ENCODE measurements at regions not wholly inside any gene's neighbourhood (a gene's known extent, or its start where the extent isn't known, plus 50 kb on each side); places are given as distances from the start of the nearest gene placed in this dataset.
A peak's percentile ranks its signal among the peaks of the same experiment; 100 is the strongest.

DNA sequence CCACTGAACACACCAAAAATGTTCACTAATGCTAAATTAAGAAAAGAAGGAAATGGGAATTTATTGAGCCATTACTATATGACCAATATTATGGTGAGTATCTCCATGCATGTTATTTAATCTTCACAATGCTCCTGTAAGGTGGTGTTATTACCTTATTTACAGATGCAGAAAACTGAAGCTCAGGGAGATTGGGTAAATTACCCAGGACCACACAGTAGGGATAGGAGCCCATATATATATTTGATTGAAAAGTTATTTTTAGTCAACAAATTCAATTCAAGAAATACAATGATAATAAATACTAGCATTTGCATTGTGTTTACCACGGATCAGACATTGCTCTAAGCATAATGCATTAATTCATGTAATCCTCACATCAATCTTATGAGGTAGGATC, 202.2 kb upstream of the FBXO11 start:
- DNase-seq, result no peak

DNA sequence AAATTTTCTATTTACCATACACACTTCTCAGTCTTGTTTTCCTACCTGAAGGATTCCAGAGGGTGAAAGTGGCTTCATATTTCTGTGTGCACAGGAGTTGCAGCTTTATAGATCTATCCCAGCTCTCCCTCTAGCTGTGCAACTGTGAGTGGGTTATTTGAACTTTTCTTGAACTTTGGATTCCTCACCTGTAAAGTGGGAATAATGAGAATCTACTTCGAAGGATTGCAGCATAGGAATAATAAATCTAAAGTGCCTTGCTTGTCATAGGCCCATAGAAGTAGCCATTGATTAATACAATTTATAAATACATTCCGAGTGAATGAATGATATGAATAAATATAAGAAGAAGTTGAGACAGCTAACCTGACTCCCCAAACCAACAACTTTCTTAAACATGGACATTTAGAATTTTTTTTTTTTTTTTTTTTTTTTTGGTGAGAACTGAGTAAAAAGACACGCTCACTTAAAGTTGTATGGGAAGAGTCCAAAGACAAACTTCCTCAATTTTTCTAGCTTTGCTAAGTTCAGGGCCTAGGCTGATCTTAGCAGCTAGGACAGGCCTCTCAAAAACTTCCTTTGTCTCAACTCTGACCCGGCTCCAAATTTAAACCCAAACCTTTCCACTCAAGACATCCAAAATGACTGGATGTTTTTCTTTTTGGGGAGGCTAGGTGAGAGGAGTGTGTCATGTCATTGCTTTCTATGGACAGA, 203.3 kb upstream of the FBXO11 start:
- DNase-seq, result no peak

DNA sequence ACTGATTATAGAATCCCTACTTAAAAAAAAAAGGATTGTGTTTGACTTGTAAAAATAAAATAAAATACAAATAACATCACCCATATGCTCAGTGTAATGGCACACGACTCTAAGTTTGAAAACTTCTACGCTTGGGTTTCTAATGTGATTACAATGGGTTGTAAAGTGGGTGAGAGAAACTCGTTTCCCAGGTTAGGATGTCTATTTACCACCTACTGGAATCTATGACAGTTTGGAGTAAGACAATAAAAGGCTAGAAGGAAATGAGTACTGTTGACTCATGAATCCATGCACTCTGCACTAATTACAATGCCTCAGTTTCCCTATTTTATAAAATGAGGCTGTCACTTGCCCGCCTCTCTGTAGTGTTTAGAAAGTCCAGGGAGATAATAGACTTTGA, 204.0 kb upstream of the FOXN2 start:
- no peak for DNase-seq

DNA sequence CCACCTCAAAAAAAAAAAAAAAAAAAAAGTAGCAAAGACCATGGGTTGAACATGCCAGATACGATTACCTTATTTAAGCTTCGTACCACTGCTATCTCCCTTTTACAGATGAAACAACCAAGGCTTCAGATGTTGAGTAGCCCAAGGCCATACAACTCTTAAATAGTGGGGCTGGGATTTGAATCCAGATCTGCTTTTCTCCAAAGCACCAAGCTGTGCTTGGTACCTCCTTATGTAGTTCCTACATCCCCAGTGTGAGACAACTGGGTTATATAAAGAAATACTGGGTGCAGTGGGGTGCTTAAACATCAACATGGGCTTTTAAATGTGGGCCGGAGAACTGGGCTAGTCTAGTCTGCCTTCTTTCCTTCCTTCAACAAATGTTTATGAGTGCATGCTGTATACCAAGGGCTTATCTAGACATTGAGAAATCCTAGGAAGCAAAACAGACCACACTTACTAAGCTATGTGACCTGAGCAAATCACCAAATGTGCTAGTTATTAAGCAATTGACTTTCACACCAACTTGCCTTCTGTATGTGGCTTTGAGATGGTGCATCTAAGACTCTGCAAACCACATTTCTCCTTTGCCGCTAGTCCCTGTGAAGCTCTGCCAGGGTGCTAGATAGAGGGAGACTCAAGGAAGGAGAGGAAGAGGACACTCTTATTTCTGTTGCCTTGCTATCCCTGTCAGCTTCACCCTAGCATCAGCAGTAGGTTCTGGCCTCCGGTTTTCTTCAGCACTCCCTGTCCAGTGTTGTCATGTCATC, 201.4 kb upstream of the FOXN2 start:
- no peak for DNase-seq

DNA sequence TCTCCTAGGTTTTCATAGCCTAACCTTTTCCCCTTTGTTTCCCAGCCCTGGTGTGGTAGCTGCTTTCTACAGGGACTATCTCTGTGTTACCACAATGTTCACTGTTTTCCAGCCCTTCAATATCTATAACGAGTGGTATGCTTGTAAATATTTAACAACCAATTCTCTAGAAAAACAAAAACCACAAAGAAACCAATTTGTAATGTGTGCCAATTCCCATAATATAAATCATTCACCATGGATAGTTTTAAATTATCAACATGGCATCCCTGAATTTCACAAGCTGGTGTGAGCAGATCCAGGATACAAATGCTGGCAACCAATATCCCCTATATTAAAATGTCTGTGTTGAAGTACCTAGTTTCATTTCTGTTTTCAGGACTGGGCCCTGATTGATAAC, 200.7 kb upstream of the FOXN2 start:
- DNase-seq, result no peak

DNA sequence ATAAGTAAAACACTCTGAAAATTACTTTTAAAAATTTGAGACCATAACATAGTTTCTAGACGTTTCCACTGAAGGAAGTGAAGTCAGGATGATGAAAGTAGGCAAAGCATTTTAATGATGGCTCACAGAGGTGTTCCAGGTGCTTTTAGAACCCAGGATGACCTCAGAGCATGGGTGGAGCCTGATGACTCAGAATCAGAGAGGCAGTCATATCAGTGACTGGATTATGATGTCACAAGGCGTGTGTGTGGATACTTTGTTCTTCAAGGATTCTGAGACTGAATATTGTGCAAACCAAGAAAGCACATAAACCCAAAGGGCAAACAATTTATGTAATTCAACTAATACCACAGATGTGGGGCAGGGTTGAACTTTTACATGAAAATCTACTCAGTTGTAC, 200.2 kb upstream of the FOXN2 start:
- no peak for DNase-seq

DNA sequence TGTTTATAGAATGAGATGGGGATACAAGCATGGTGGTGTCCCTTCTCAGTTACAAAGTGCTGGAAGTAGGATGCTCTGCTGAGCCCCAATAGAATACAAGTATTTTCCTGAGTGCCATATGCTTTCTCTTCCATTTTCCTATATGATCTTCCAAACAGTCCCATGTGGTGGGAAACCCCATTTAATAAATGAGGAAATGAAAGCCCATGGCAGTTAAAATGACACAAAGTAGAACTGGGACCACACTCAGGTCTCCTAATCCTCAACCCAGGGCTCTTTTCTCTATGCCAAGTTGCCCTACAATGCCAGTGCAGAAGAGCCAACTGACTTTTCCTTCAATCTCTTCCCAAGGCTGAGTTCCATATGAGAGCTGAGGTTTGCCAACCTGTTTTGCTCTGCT, 198.0 kb upstream of the FOXN2 start:
- no peak for DNase-seq

DNA sequence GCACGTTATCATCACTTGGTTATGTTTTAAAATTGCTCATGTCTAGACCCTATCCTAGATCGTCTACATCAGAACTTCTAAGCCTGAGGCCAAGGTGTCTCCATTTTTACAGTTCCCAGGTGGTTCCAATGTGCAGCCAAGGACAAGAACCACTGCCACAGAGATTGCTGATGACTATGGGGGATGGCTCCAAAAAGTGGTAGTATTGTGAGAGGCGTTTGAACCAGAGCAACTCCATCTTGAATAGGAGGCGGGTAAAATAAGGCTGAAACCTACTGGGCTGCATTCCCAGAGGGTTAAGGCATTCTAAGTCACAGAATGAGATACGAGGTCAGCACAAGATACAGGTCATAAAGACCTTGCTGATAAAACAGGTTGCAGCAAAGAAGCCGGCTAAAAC, 195.6 kb upstream of the FOXN2 start:
- no peak for DNase-seq

DNA sequence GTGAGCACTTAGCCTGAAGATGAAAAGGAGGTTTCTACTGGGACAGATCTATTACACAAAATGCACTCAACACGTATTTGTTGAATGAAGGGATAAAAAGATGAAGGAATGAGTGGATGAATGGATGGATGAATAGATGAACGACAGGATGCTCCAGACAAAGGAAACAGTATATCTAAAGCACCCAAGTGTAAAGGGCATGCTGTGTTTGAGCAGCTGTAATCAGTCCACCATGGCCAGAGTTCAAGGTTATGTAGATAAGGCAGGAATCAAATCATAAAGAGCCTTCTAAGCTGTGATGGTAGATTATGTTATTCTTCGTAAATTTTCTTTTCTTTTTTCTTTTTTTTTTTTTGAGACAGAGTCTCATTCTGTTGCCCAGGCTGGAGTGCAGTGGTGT, 194.4 kb upstream of the FOXN2 start:
- DNase-seq, result no peak

DNA sequence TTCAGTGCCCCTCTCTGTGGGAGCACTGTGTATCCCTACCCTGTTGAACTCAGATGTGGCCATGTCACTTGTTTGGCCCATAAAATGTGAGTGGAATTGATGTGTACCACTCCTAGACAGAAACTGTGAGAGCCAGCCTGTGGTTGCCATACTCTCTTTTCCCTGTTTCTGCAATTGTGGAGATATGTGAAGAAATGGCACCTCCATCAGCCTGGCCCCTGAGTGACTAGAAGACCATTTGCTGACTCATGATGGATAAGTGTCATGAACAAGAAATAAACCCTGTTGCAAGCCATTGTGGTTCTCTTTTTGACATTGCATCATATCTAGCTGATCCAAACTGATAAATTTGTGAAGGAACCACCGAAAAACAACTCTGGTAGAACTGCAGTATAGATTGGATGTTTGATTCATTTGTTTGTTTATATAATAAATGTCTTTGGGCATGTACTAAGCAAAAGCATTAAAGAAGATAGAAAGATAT, 193.7 kb upstream of the FOXN2 start:
- DNase-seq, result no peak

DNA sequence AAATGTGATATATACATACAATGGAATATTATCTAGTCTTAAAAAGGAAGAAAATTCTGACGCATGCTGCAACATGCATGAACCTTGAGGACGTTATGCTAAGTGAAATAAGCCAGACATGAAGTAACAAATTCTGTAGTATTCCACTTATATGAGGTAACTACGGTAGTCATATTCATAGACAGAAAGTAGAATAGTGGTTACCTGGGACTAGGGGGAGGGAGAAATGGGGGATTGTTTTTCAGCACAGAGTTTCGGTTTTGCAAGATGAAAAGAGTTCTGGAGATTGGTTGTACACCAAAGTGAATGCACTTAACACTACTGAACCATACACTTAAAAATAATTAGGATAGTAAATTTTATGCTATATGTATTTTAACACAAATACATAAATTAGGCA, 192.3 kb upstream of the FOXN2 start:
- DNase-seq, result no peak

DNA sequence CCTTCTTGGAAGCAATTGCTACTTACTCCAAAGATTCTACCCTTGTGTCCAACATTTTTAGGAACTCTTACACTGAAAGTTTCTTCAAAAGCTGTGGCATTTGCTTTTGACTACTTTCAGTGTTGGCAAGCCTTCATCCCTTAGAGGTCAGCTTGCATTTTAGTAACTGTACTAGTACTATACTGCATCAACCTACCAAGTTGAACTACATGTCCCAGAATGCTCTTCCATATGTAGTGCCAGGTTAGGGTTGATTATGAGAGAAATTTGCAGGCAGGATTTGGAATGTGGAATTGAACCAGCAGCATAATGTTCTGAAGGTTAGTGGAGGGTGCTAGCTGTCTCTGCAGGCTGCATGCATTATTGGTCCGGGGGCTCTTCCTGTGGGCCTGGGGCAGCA, 189.9 kb upstream of the FOXN2 start:
- no peak for DNase-seq

DNA sequence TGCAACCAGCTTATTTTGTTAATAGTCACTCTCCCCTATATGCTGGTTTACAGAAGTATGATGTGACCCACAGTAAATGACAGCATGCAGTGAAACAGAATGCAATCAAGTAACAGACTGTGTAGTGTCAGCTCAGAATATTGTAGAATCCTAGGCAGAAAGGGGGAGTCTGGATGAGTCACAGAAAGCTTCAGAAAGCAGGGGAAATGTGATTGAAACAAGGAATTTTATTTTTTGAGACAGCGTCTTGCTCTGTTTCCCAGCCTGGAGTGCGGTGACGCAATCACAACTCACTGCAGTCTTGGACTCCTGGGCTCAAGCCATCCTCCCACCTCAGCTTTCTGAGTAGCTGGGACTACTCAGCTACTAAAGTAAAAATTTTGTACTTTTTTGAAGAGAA, 188.3 kb upstream of the FOXN2 start:
- no peak for DNase-seq

DNA sequence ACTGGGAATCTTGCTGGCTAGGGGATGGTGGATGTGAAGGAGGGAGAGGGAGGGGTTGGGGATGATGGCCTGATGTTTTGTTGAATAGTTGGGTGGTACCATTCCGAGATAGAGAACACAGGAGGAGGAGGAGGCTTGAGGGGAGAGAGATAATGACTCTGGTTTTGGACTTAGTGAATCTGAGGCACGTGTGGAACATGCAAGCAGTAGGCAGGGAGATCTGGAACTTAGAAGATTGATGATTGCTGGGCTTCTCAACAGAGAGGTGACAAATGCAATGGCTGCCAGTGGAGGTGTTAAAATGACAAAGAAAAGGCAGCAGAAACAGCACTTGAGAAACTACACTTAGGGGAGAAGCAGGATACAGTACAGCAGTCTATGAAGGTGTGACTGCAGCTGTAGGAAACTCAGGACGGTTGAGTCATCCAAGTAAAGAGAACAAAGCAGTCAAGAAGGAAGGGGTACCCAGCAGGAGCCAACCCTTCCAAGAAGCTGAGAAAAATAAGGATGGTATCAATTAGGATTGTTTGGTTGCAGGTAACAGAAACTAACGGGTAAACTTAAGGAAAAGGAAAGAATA, 186.8 kb upstream of the FOXN2 start:
- DNase-seq, result no peak

DNA sequence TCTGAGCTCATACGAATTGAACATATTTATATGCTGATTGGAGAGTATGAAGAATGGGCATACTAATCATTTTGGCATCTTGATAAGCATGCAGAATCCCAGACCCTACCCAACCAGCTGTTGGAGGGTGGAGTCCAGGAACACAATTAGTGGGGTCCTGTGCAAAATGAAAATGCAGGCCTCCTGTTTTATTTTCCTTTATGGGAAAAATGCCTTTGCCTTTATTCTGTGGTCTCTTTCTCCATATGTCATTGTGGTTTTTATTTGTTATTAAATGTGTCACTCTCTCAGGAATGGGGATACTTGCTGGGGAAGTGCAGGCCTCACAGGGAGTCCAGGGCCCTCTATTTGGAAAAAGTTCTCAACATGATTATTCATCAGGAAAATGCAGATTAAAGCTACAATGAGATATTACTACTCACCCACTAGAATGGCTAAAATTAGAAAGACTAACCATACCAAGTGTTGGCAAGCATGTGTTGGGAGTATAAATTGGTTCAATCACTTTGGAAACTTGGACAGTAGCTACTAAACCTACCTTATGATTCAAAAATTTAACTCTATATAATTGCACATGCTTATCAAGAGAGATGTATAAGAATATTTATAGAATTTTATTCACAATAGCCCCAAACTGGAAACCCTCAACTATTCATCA, 185.1 kb upstream of the FOXN2 start:
- no peak for DNase-seq

DNA sequence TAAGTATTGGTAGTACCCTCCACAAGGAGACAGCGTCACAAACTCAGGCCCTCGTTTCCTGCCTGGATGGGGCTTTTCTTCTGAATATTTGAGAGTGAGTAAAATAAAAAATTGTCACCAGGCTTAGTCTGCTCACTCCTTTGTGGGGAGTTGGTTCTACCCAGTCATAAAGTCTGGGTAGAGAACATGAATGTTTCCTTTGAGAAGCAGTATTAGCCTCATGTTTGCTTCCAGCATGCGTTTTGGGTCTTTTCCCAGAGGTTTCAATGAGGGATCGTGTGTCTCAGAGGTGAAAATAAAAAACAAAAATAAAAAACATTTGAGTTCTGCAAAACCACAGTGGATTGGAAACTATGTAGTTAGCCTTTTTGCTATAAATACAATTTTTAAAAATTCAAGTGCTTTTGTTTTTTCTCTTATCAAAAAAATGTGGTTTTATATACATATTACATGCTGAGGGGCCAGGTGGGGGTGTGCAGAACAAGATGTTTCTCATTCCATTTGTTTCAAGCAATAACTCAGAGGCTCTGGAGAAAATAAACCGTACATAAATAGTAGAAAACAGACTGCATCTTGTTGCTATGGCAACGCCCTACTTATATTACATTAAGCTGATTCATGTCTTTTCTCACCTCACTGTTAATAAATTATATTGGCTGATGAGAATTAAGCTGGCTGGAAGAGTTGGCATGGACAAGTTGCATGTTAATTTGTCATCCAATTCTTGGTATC, 182.8 kb upstream of the FOXN2 start:
- DNase-seq, result peak; percentile 67

DNA sequence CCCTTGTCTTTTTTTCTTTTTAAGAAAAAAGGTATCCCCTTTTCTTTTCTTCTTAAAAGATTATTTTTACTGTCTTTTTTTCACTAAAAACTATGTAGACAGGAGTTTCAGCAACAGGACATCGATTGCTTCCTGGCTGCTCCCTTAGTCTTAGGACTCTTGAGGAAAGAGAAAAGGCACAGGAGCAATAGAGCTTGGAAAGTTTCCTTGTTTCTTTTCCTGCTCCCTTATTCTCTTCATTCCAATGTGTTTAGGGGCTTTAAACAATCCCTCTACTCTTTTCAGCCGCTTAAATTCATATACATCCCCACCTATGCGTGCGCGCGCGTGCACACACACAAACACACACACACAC, 182.2 kb upstream of the FOXN2 start:
- DNase-seq, result peak; percentile 35

DNA sequence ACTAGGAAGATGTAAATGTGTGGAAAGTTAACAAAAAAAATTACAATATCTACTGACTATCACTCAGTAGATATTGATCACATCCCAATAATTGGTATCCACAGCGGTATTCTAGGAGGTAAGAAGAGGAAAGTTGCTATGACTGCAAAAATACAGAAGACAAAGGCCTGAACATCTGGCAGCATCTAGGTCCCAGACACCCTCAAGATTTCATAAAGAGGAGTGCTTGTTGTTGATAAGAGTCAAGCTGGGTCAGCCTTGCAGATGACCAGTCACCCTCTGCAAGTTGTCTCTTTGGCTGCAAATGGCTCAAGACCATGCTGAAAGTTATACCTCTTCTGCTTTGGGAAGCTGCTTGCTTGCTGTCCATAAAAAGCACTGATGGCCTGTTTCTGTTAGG, 179.8 kb upstream of the FOXN2 start:
- DNase-seq, result no peak

DNA sequence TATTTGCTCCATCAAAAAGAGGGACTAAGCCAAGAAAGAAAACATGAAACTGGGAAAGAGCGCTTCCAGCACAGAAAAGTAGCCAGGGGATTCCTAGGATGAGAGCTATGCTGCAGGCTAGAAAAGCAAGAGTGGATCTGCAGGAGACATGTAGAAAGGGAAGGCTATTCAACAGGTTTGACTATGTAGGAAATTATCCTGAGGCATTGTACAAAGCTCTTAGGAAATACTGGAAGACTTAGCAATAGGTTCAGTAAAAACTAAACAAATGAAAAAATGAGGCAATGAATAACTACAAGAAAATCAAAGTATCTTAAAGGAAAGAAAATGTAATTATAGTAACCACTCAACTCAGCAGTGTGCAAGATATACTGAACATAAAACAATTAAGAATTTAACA, 178.7 kb upstream of the FOXN2 start:
- no peak for DNase-seq

DNA sequence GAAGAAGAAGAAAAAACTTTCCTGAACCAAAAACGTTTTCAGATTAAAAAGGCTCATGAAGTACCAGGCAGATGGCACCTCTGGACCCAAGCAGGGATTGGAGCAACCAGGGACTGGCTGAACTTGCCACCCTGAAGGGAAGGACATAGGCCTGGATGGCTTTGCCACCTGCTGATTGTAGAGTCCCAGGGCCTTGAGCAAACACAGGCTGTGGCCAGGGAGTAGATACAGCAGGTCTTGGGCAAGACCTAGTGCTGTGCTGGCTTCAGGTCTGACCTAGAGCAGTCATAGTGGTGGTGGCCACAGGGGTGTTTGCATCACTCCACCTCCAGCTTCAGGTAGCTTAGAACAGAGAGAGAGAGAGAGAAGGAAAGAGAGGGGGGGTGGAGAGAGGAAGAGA, 176.7 kb upstream of the FOXN2 start:
- DNase-seq, result no peak

DNA sequence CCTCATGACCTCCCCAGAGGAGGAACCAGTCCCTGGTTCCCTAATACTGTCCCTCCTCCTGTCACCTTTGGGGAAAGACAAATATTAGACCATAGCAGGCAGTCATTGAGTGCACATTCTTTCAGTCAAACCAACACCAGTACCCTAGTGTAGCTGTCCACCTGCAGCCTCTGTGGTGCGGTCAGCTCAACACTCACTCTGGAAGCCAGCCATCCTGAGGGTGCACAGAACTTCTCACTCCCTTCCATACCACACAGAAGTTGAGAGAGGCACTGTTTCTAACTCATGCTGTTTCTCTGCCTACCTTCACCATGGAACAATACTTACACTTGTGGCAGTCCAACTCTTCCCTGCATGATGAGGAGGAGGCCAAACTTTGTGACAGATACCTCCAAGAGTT, 175.6 kb upstream of the FOXN2 start:
- no peak for DNase-seq

DNA sequence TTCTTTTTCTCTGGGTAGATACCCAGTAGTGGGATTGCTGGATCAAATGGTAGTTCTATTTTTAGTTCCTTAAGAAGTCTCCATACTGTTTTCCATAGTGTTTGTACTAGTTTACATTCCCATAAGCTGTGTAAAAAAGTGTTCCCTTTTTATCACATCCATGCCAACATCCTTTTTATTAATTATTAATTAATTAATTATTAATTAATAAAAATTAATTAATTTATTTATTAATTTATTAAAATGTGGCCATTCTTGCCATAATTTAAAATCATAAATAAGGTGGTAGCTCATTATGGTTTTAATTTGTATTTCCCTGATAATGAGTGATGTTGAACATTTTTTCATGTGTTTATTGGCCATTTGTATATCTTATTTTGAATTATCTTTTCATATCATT, 173.9 kb upstream of the FOXN2 start:
- no peak for DNase-seq

DNA sequence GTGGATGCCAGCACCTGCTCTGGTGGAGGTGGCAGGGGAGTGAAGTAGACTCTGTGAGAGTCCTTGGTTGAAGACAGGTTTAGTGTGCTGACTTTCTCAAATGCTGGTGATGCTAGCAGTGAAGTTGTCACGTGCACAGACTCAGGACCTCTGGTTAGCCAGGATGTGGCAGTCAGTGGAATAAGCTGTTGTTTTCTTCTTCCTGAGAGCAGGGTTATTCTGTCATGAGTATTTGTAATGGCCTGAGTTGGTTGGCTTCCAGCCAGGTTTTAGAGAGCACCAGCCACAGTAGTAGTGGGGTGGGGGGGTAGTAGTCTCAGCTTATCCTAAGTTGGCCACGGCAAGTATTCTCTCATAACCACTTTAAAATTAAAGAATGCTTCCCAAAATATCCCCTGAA, 169.7 kb upstream of the FOXN2 start:
- DNase-seq, result no peak

All from femur (tissue), 1 donor.